Panc1 (cell line): ENCODE measurements at regions not wholly inside any gene's neighbourhood (a gene's known extent, or its start where the extent isn't known, plus 50 kb on each side); places are given as distances from the start of the nearest gene placed in this dataset.

Experiments used
- ATAC-seq: fragments of 200-7000 bp; cut with Tn5 transposase; 2 replicates; pipeline ENCODE4 v1.9.1; 2020; ENCODE audit warnings: mild to moderate bottlenecking, moderate library complexity
- BruUV-seq: library from RNA; stranded (reverse); fragments of 400-500 nt; replicated peaks from 2 replicates; lab custom pipeline; 2021; lab: Mats Ljungman, UMichigan
- CTCF ChIA-PET: fragments of 300-600 bp; sonication (Branson Sonifier 250); formaldehyde crosslinking; loops from one replicate; lab custom pipeline; 2022; ENCODE audit warnings: antibody characterized with exemption; lab: Charles Lee
- POLR2A ChIA-PET: fragments of 300-600 bp; sonication (Branson Sonifier 250); formaldehyde crosslinking; loops from one replicate; lab custom pipeline; 2022; ENCODE audit warnings: antibody characterized with exemption; lab: Charles Lee
- DNase-seq: peaks from one replicate; pipeline ENCODE4 v3.0.0-alpha.2; 2010; ENCODE audit warnings: low read depth, low spot score
- H3K27ac ChIP-seq: 2 replicates; pipeline ENCODE4 v1.5.1; 2011; ENCODE audit warnings: mild to moderate bottlenecking, low read length, inconsistent platforms
- H3K27me3 ChIP-seq: fragments of 200-500 bp; sonication (Bioruptor generic); 2 replicates; pipeline ENCODE4 v1.6.0; 2014; ENCODE audit warnings: low read length, inconsistent platforms; ENCODE audit not compliant: control insufficient read depth, insufficient read depth
- H3K36me3 ChIP-seq: fragments of 200-500 bp; sonication (Bioruptor generic); 2 replicates; pipeline ENCODE4 v1.5.1; 2014; ENCODE audit warnings: inconsistent platforms, mild to moderate bottlenecking, low read length, moderate library complexity; ENCODE audit not compliant: control insufficient read depth, insufficient read depth
- H3K4me1 ChIP-seq: 2 replicates; pipeline ENCODE4 v1.5.1; 2011; ENCODE audit warnings: inconsistent platforms, mild to moderate bottlenecking, low read length, moderate library complexity; ENCODE audit not compliant: control insufficient read depth, insufficient read depth
- H3K4me3 ChIP-seq, 2 experiments: 2 replicates each; pipeline ENCODE4 v1.5.1; 2011 to 2012; ENCODE audit warnings: low read depth in 2 of 2, low read length in 2 of 2, mild to moderate bottlenecking in 2 of 2, inconsistent platforms in 1 of 2, moderate library complexity in 1 of 2
- H3K9me3 ChIP-seq: fragments of 200-500 bp; sonication (Bioruptor generic); 2 replicates; pipeline ENCODE4 v1.5.1; 2014; ENCODE audit warnings: low read depth, mild to moderate bottlenecking, inconsistent platforms, low read length, moderate library complexity; ENCODE audit not compliant: control insufficient read depth, insufficient read depth
- CTCF ChIP-seq: fragments of 450-650 bp; IDR thresholded peaks from 2 replicates; pipeline ENCODE4 v1.5.1; 2017; ENCODE audit warnings: mild to moderate bottlenecking
- POLR2AphosphoS5 ChIP-seq: IDR thresholded peaks from 2 replicates; pipeline ENCODE4 v1.6.1; 2012; ENCODE audit warnings: mild to moderate bottlenecking, low read depth, low read length, moderate library complexity
- REST ChIP-seq, 2 experiments: IDR thresholded peaks; 2 replicates each; pipeline ENCODE4 v1.6.1; 2011 to 2012; ENCODE audit warnings: low read depth in 2 of 2, control low read depth in 1 of 2, low read length in 1 of 2, mild to moderate bottlenecking in 1 of 2, moderate library complexity in 1 of 2; ENCODE audit not compliant: insufficient read depth in 1 of 2
- SIN3A ChIP-seq: IDR thresholded peaks from 2 replicates; pipeline ENCODE4 v1.6.1; 2012; ENCODE audit warnings: low read depth, mild to moderate bottlenecking, low read length, moderate library complexity, borderline replicate concordance; ENCODE audit not compliant: insufficient read depth
- TCF7L2 ChIP-seq: IDR thresholded peaks from 2 replicates; pipeline ENCODE4 v1.6.1; 2011; ENCODE audit warnings: mild to moderate bottlenecking, low read depth, low read length, inconsistent platforms
- in situ Hi-C: cut with HindIII; loops from 2 replicates; pipeline ENCODE4 v1.10.0; 2016; ENCODE audit warnings: low sequenced_read_pairs, low pct_unique_long_range_greater_than_20kb
- intact Hi-C: fragments of 100-400 bp; cut with micrococcal nuclease; formaldehyde crosslinking; loops from one replicate; pipeline ENCODE4 v1.10.0; 2022; ENCODE audit not compliant: unreplicated experiment

- in situ Hi-C loops, result no loop called here
- intact Hi-C loops, result no loop called here
- H3K4me1 ChIP-seq, result no peaks in the 10 kb centered on the region
- no peak overlapping the region for H3K4me3 ChIP-seq
- no peak overlapping the region for H3K27ac ChIP-seq
- TF ChIP-seq TCF7L2, result no peak
- TF ChIP-seq REST (IDR thresholded peaks at IDR 0.05; ENCODE audit: insufficient read depth in 1 of 2, low read depth in 2 of 2, low read length in 1 of 2), result no peak
- no peak for TF ChIP-seq POLR2AphosphoS5
- no peak for TF ChIP-seq CTCF
- no peak for TF ChIP-seq SIN3A
- H3K27me3 ChIP-seq, result no peaks in the 10 kb centered on the region
- ChIA-PET CTCF (no interaction called here), POLR2A (no interaction called here)
- no peak for ATAC-seq
- no peak for DNase-seq
- H3K9me3 ChIP-seq, result no peaks in the 10 kb centered on the region
- H3K36me3 ChIP-seq, result no peaks in the 10 kb centered on the region
- BruUV-seq, result no TSS peak
Measured at GRCh38 chr4:119870856-119871255, 195.8 kb downstream of the MAD2L1 start.

GRCh38 chr4:119865789-119866188 lies 200.9 kb downstream of the MAD2L1 start:
- Histone ChIP-seq H3K4me1 (no peaks in the 10 kb centered on the region; the same call in 1 of the 2 replicates), H3K27ac (no peak overlapping the region; the same call in 1 of the 2 replicates), H3K36me3 (no peaks in the 10 kb centered on the region), H3K4me3 (no peak overlapping the region), H3K9me3 (no peaks in the 10 kb centered on the region), H3K27me3 (no peaks in the 10 kb centered on the region)
- intact Hi-C loops, result no loop called here
- ChIA-PET CTCF (no interaction called here), POLR2A (no interaction called here)
- DNase-seq (no peak), ATAC-seq (no peak)
- in situ Hi-C loops, result no loop called here
- TF ChIP-seq SIN3A (no peak), CTCF (no peak), POLR2AphosphoS5 (no peak), TCF7L2 (no peak), REST (IDR thresholded peaks at IDR 0.05; ENCODE audit: insufficient read depth in 1 of 2, low read depth in 2 of 2, low read length in 1 of 2) (no peak)
- no TSS peak for BruUV-seq
